Activated CD8-positive, alpha-beta T cell treated with anti-CD3 and anti-CD28 coated beads for 36 hours (primary cell): ENCODE measurements at regions not wholly inside any gene's neighbourhood (a gene's known extent, or its start where the extent isn't known, plus 50 kb on each side); places are given as distances from the start of the nearest gene placed in this dataset.

Source experiments
- ATAC-seq: fragments of 200-7000 bp; cut with Tn5 transposase; one replicate; pipeline ENCODE4 v1.10.0; 2021; ENCODE audit warnings: mild to moderate bottlenecking, moderate library complexity
- CTCF ChIA-PET: fragments of 350-600 bp; sonication (Branson Sonifier 250); formaldehyde crosslinking; loops from one replicate; lab custom pipeline; 2021; ENCODE audit warnings: antibody characterized with exemption; lab: Charles Lee
- POLR2A ChIA-PET: fragments of 350-600 bp; sonication (Branson Sonifier 250); formaldehyde crosslinking; loops from one replicate; lab custom pipeline; 2021; ENCODE audit warnings: antibody characterized with exemption; lab: Charles Lee
- DNase-seq: peaks from one replicate; pipeline ENCODE4 v3.0.0-alpha.2; 2020
- H3K27ac Mint-ChIP-seq: one replicate; pipeline ENCODE4 v1.8.0; 2021; ENCODE audit warnings: mild to moderate bottlenecking, mixed read lengths
- H3K27me3 Mint-ChIP-seq: one replicate; pipeline ENCODE4 v1.8.0; 2021; ENCODE audit warnings: mixed read lengths
- H3K36me3 Mint-ChIP-seq: one replicate; pipeline ENCODE4 v1.8.0; 2021; ENCODE audit warnings: low read depth, mixed read lengths
- H3K4me1 Mint-ChIP-seq: one replicate; pipeline ENCODE4 v1.8.0; 2021; ENCODE audit warnings: low read depth, mixed read lengths
- H3K4me3 Mint-ChIP-seq: one replicate; pipeline ENCODE4 v1.8.0; 2021; ENCODE audit warnings: mild to moderate bottlenecking, moderate library complexity, mixed read lengths
- H3K9me3 Mint-ChIP-seq: one replicate; pipeline ENCODE4 v1.8.0; 2021; ENCODE audit warnings: mixed read lengths
- intact Hi-C: fragments of 100-400 bp; cut with micrococcal nuclease; formaldehyde crosslinking; loops from one replicate; pipeline ENCODE4 v1.10.0; 2022
- TF ChIP-seq, protein P1 (sequence below): fragments of 200-600 bp; IDR thresholded peaks from one replicate; pipeline ENCODE4 v1.8.0; 2022; ENCODE audit warnings: antibody characterized with exemption, mild to moderate bottlenecking

GRCh38 chr14:86541972-86542371 is 1012.0 kb downstream of the FLRT2 start:
- no peaks in the 10 kb centered on the region for H3K36me3 Mint-ChIP-seq
- H3K4me1 Mint-ChIP-seq, result no peaks in the 10 kb centered on the region
- DNase-seq (no peak), ATAC-seq (no peak)
- TF ChIP-seq, protein P1, sequence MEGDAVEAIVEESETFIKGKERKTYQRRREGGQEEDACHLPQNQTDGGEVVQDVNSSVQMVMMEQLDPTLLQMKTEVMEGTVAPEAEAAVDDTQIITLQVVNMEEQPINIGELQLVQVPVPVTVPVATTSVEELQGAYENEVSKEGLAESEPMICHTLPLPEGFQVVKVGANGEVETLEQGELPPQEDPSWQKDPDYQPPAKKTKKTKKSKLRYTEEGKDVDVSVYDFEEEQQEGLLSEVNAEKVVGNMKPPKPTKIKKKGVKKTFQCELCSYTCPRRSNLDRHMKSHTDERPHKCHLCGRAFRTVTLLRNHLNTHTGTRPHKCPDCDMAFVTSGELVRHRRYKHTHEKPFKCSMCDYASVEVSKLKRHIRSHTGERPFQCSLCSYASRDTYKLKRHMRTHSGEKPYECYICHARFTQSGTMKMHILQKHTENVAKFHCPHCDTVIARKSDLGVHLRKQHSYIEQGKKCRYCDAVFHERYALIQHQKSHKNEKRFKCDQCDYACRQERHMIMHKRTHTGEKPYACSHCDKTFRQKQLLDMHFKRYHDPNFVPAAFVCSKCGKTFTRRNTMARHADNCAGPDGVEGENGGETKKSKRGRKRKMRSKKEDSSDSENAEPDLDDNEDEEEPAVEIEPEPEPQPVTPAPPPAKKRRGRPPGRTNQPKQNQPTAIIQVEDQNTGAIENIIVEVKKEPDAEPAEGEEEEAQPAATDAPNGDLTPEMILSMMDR, result no peak
- no peak overlapping the region for H3K4me3 Mint-ChIP-seq
- ChIA-PET CTCF (no interaction called here), POLR2A (no interaction called here)
- no peak overlapping the region for H3K27ac Mint-ChIP-seq
- H3K9me3 Mint-ChIP-seq, result peaks cover 2% of the 10 kb centered on the region
- no peaks in the 10 kb centered on the region for H3K27me3 Mint-ChIP-seq
- intact Hi-C loops, result no loop called here

DNA sequence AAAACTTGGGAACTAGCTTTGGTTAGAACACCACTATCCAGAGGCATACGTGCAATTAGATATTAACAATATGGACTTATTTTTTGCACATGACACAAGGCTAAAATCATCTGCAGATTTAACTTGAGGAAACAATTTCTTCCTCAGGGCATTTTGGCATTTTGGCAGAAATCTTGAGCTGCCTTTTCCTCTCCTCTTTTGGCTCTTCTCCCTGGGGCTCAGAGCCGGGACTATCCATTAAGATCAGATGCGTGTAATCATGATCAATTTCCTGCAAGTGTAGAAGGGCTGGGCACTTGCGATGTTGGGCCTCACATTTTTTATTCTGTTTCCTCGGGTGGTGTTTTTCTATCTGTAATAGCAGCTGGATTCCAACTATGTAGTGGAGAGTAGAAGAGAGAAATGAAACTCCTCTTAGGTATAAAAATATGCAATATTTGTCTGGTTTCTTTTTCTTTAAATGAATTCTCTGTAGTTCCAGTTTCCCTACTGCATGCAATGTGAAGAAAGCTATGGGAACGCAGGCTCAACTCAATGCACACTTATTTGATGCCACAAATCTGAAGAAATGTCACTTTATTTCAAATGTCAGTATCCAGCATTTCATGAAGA is 1010.8 kb downstream of the FLRT2 start:
- H3K27ac Mint-ChIP-seq, result no peak overlapping the region
- ChIA-PET CTCF (no interaction called here), POLR2A (no interaction called here)
- H3K27me3 Mint-ChIP-seq, result no peaks in the 10 kb centered on the region
- no peaks in the 10 kb centered on the region for H3K36me3 Mint-ChIP-seq
- DNase-seq, result no peak
- TF ChIP-seq, protein P1, result no peak
- ATAC-seq, result no peak
- no peaks in the 10 kb centered on the region for H3K4me1 Mint-ChIP-seq
- H3K4me3 Mint-ChIP-seq, result no peak overlapping the region
- intact Hi-C loops, result no loop called here
- H3K9me3 Mint-ChIP-seq, result no peaks in the 10 kb centered on the region

GRCh38 chr14:86539361-86540070 is 1009.6 kb downstream of the FLRT2 start:
- ATAC-seq (no peak), DNase-seq (no peak)
- H3K27ac Mint-ChIP-seq, result no peak overlapping the region
- H3K9me3 Mint-ChIP-seq, result no peaks in the 10 kb centered on the region
- no peaks in the 10 kb centered on the region for H3K36me3 Mint-ChIP-seq
- ChIA-PET CTCF (no interaction called here), POLR2A (no interaction called here)
- no peak overlapping the region for H3K4me3 Mint-ChIP-seq
- intact Hi-C loops, result no loop called here
- H3K4me1 Mint-ChIP-seq, result no peaks in the 10 kb centered on the region
- no peaks in the 10 kb centered on the region for H3K27me3 Mint-ChIP-seq
- TF ChIP-seq, protein P1, result no peak

- DNase-seq (no peak), ATAC-seq (no peak)
- Mint-ChIP-seq H3K36me3 (no peaks in the 10 kb centered on the region), H3K9me3 (no peaks in the 10 kb centered on the region), H3K27me3 (no peaks in the 10 kb centered on the region), H3K4me3 (no peak overlapping the region), H3K27ac (no peak overlapping the region), H3K4me1 (no peaks in the 10 kb centered on the region)
- intact Hi-C loops, result no loop called here
- ChIA-PET POLR2A (no interaction called here), CTCF (no interaction called here)
- TF ChIP-seq, protein P1, result no peak
Measured at GRCh38 chr14:86533834-86534233, 1003.9 kb downstream of the FLRT2 start.

- Mint-ChIP-seq H3K9me3 (no peaks in the 10 kb centered on the region), H3K4me1 (no peaks in the 10 kb centered on the region), H3K36me3 (no peaks in the 10 kb centered on the region), H3K27me3 (no peaks in the 10 kb centered on the region), H3K4me3 (no peak overlapping the region), H3K27ac (no peak overlapping the region)
- TF ChIP-seq, protein P1, result no peak
- CTCF ChIA-PET, result no interaction called here
- intact Hi-C loops, result no loop called here
- no peak for DNase-seq
- POLR2A ChIA-PET, result no interaction called here
- ATAC-seq, result no peak
Measured at GRCh38 chr14:86532219-86532618, 1002.3 kb downstream of the FLRT2 start.
